BJ (cell line): ENCODE measurements at regions not wholly inside any gene's neighbourhood (a gene's known extent, or its start where the extent isn't known, plus 50 kb on each side); places are given as distances from the start of the nearest gene placed in this dataset.

Experiments used
- CTCF ChIA-PET: fragments of 350-600 bp; formaldehyde crosslinking; extraction: SDS; loops from one replicate; lab custom pipeline; 2021; ENCODE audit warnings: antibody characterized with exemption, inconsistent platforms; lab: Yijun Ruan, JAX
- POLR2A ChIA-PET: fragments of 300-600 bp; sonication (Branson Sonifier 250); formaldehyde crosslinking; extraction: SDS; loops from one replicate; lab custom pipeline; 2021; ENCODE audit warnings: antibody characterized with exemption; lab: Charles Lee
- DNase-seq: peaks from one replicate; pipeline ENCODE4 v3.0.0-alpha.2; 2011; ENCODE audit warnings: low read depth
- H3K27me3 ChIP-seq: 2 replicates; pipeline ENCODE4 v1.6.0; 2011; ENCODE audit warnings: low read length; ENCODE audit not compliant: control insufficient read depth, insufficient read depth
- H3K36me3 ChIP-seq: 2 replicates; pipeline ENCODE4 v1.5.1; 2011; ENCODE audit warnings: low read length; ENCODE audit not compliant: control insufficient read depth, insufficient read depth
- H3K4me3 ChIP-seq: 2 replicates; pipeline ENCODE4 v1.5.1; 2011; ENCODE audit warnings: low read depth, mild to moderate bottlenecking, control low read depth, low read length
- TF ChIP-seq, protein P1 (sequence below): IDR thresholded peaks from 2 replicates; pipeline ENCODE4 v1.5.1; 2011; ENCODE audit warnings: low read depth, mild to moderate bottlenecking, control low read depth, inconsistent platforms, low read length, moderate library complexity; ENCODE audit not compliant: insufficient read depth

DNA sequence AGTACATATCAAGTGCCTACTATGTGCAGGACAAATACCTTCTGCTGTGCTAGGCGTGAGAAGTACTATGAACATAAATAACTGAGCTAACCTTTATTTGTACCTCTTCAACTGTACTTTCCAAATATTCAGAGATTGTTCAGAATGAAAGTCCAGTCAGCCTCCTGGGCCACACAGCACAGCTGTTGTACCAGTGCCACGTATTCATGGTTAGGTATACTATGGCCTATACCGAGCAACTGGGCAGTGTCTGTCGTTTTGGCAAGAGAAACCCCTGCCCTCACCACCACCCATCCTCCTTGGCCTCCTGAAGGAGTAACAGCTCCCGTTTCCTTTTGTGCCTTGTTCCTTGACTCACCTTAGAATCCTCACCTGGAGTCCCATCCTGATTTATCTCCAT, 53.0 kb downstream of the RASSF10 start:
- TF ChIP-seq, protein P1, sequence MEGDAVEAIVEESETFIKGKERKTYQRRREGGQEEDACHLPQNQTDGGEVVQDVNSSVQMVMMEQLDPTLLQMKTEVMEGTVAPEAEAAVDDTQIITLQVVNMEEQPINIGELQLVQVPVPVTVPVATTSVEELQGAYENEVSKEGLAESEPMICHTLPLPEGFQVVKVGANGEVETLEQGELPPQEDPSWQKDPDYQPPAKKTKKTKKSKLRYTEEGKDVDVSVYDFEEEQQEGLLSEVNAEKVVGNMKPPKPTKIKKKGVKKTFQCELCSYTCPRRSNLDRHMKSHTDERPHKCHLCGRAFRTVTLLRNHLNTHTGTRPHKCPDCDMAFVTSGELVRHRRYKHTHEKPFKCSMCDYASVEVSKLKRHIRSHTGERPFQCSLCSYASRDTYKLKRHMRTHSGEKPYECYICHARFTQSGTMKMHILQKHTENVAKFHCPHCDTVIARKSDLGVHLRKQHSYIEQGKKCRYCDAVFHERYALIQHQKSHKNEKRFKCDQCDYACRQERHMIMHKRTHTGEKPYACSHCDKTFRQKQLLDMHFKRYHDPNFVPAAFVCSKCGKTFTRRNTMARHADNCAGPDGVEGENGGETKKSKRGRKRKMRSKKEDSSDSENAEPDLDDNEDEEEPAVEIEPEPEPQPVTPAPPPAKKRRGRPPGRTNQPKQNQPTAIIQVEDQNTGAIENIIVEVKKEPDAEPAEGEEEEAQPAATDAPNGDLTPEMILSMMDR: no peak
- DNase-seq: no peak
- H3K36me3 ChIP-seq: no peaks in the 10 kb centered on the region
- no peak overlapping the region for H3K4me3 ChIP-seq
- ChIA-PET POLR2A (no interaction called here), CTCF (interaction anchor here (0.8 kb wide), 1 partner anchor 90 kb away, joined by 4 read pairs; no protein-coding TSS in a partner anchor)
- peaks cover 8% of the 10 kb centered on the region for H3K27me3 ChIP-seq

DNA sequence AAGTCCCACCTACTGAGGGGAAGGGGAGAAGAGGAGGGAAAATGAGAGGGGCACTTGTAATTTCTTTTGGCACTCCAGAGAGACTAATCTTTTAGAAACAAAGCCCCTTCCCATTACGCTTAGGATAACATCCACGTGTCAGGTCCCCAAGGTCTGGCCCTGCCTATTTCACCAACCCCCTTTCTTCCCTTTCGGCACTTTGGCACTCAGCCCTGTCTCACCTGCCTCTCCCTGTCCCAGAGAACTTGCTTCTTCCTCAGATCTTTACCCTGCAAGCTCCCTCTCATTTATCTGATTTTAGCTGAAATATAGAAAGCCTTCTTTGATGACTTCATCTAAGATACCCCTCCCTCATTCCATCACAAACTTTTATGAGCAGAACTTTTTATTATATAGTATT, 55.5 kb downstream of the RASSF10 start:
- Histone ChIP-seq H3K27me3 (peaks cover 9% of the 10 kb centered on the region), H3K36me3 (no peaks in the 10 kb centered on the region), H3K4me3 (no peak overlapping the region)
- TF ChIP-seq, protein P1: no peak
- POLR2A ChIA-PET: no interaction called here
- CTCF ChIA-PET: interaction anchor here (0.9 kb wide), 1 partner anchor 65 kb away, joined by 3 read pairs; no protein-coding TSS in a partner anchor
- no peak for DNase-seq

DNA sequence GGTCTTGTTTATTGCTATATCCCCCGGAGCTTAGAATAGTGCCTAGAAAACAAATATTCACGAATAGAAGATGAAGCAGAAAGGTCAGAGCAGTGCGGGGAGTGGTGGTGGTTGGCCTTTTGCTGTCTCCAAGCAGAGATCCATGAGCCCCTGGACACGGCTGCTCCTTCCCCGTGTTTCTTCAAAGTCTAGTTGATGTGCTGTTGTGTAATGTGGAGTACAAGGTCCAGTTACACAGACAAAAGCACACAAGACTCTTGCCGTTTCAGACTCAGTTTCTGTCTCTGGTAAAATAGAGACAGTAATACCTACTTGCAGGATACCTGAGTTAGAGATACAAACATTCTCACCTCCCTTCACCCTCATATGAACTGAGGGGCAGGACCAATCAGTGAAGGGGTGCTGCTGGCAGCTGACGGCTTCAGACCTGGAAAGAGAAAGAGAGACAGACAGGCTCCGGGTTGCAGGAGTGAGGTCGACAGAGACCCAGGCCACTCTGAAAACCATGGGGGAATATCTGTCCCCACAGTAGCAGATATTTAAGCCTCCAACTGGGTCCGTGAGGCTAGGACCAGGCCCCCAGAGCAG, 56.2 kb downstream of the RASSF10 start:
- peaks cover 11% of the 10 kb centered on the region for H3K27me3 ChIP-seq
- no peaks in the 10 kb centered on the region for H3K36me3 ChIP-seq
- ChIA-PET CTCF (interaction anchor here (0.9 kb wide), 1 partner anchor 66 kb away, joined by 3 read pairs; no protein-coding TSS in a partner anchor), POLR2A (no interaction called here)
- DNase-seq: no peak
- no peak overlapping the region for H3K4me3 ChIP-seq
- TF ChIP-seq, protein P1: no peak

DNA sequence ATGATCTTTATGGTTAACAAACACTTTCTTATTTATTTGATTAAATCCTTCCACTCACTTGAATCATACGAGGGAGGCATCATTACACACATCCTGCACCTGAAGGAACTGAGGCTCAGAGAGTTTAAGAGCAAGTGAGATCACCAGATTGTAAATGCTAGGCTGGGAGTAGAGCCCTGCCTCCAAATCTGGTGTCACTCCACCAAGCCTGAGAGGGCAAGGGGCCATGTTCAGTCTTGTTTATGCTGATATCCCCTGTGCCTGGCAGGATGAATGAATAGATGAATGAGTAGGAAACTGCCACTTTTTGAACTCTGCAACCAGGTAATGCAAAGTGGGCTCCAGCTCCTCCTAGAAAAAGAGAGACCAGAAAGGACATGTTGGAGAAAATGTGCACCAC, 59.1 kb downstream of the RASSF10 start:
- ChIA-PET CTCF (no interaction called here), POLR2A (no interaction called here)
- DNase-seq: no peak
- TF ChIP-seq, protein P1: no peak
- Histone ChIP-seq H3K4me3 (no peak overlapping the region), H3K36me3 (no peaks in the 10 kb centered on the region), H3K27me3 (peaks cover 9% of the 10 kb centered on the region)

DNA sequence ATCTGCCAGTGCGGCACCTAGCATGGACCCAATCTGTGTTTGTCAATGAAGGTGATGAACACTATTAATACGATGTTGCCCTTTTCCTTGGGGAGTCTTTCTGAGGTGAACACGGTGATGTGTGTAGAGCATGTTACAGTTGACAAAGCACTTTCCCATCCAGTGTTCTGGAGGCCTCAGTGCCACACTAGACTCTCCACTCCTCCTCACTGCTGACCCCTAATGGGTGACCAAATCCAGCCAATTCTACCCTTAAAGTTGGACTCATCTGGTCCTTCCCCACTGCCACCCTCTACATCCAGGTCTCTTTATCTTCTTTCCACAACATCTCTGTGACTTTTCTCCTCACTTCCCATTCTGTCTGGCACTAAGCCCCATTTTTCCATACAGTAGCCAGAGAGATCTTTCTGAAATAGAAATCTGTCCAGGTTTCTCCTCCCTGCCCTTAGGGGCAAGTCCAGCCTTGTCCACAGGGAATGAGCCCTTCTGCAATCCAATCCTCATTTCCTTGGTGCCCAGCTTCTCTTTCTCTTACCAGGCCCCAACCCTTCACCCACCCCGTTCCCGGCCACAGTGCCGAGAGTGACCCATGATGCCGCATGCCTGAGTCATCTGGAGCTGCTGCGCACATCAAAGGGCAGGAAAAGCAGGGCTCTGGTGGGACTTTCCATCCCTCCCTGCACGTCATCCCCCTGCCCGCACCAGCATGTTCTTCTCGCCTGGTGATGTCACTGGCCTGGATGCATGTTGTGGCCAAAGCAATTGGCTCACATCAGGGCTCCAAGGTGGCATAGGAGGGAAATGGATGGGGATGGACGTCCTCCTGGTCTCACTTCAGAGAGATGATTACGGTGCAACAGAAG, 64.2 kb downstream of the RASSF10 start:
- Histone ChIP-seq H3K36me3 (no peaks in the 10 kb centered on the region), H3K4me3 (no peak overlapping the region), H3K27me3 (peaks cover 18% of the 10 kb centered on the region)
- DNase-seq: no peak
- ChIA-PET POLR2A (no interaction called here), CTCF (interaction anchor here (1.0 kb wide), 1 partner anchor 31 kb away, joined by 3 read pairs; no protein-coding TSS in a partner anchor)
- TF ChIP-seq, protein P1: no peak
